Activated CD4-positive, alpha-beta T cell treated with anti-CD3 and anti-CD28 coated beads, Interleukin-2, amount 50 U/mL, for 24 hours (primary cell): ENCODE measurements at regions not wholly inside any gene's neighbourhood (a gene's known extent, or its start where the extent isn't known, plus 50 kb on each side); places are given as distances from the start of the nearest gene placed in this dataset.
A peak's percentile ranks its signal among the peaks of the same experiment; 100 is the strongest.
"Not testable (repeated sequence)": the region's sequence is repeated elsewhere in the genome, so short reads cannot be mapped to it uniquely, and the experiment has no call there.

Experiments used
- DNase-seq, 2 donors: peaks; one replicate each; pipeline ENCODE4 v3.0.0-alpha.2; 2020; ENCODE audit warnings: low read depth in 1 of 2, low spot score in 1 of 2

DNA sequence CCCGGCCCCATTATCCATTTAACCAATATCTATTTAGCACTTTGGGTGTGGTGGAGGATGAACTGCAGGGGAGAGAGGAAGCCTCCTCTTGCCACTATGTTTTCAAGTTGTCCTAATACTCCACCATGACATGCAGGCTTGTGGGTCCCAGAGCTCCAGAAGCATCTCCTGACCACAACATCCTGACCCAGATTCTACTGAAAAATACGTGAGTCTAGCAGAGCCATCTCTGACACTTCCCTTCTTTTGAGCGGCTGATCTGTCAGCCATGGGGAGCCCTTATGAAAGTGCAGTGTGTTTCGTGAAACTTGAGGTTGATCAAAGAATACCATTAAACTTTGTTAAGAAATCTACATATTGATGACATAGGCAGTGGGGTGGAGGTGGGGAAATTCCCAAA is 126.6 kb downstream of the UNC93B1 start:
- DNase-seq: peak in 1 of 2 donors; percentile 17

DNA sequence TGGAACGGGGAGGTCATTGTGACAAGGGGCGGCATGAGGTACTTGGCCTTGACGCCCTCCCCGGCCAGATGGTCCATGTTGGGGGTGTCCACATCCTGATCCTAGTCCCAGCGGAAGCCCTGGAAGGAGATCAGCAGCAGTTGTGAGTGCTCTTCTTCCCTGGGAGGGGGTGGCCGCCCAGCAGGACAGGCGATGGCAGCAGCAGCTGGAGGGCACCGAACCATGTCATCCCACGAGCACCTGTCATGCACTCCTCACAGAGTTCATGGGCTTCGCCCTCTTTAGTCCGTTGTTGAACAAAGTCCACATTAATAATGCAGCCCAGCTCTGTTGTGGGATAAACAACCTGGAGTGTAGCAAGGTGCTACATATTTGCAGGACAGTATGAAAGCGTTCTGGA is 130.7 kb downstream of the UNC93B1 start:
- DNase-seq: not testable (repeated sequence)

DNA sequence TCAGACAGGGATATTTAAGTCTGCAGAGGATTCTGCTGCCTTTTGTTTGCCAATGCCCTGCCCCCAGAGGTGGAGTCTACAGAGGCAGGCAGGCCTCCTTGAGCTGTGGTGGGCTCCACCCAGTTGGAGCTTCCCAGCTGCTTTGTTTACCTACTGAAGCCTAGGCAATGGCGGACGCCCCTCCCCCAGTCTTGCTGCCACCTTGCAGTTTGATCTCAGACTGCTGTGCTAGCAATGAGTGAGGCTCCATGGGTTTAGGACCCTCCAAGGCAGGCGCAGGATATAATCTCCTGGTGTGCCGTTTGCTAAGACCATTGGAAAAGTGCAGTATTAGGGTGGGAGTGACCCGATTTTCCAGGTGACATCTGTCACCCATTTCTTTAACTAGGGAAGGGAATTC is 132.7 kb downstream of the UNC93B1 start:
- DNase-seq: not testable (repeated sequence)

DNA sequence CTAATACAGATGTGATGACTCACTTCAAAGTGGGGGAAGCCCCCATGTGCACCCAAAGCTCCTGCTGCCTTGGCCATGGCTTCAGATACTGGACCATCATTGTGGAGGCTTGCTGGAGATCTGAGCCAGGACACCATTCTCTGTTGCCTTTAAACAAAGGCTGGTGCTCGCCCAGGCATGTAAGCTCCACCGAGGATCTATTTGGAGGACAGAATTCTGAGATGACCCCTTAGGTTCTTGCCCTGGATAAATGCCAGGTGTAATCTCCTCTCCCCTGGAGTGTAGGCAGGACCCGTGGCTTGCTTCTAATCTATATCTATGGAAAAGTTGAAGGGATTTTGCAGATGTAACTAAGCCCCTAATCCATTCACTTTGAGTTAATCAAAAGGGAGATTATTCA is 141.0 kb downstream of the UNC93B1 start:
- not testable (repeated sequence) for DNase-seq

DNA sequence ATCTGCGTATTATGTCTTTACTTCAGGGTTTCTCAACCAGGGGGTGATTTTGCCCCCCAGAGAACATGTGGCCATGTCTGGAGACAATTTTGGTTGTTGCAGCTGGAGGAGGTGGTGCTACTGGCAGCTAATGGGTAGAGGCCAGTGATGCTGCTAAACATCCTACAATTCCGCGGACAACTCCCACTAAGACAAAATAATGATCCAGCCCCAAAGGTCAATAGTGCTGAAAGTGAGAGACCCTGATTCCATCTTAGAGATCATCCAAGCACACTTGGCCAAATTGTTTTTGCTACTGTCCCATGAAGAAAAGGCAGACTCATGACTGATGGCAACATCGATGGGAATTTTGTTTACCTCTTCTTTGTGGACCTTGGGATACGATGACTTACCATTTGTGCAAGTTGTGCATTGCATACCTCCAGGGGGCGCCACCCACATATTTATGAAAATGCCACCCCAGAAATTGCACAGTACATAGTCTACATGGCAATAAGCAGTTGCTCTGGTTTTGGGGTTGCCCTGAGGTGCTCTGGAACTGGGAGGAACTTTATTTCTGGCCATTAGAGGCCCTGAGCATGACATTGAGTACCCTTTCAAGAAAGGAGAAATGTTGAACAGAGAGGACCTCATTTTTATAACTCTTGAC is 144.3 kb downstream of the UNC93B1 start:
- peak; percentile 45 to 51 for DNase-seq

DNA sequence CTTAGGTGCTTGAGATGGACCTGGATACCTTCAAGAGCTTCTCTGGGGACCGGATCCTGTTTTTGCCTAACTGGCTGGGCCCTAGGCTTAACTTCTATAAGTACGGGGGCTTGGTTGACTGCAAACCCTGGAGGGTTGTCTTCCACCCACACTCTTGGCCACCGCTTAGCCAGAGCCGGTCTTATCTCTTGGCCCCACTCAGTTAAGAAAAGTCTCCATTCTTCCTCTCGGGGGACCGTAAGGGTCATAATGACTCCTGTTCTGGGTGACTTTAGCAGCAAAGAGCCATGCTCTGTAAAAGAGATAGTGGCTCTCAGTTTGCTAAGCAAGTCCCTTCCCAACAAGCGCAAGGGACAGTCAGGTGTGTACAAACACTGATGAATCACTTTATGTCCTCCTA is 153.2 kb downstream of the UNC93B1 start:
- DNase-seq: not testable (repeated sequence)

DNA sequence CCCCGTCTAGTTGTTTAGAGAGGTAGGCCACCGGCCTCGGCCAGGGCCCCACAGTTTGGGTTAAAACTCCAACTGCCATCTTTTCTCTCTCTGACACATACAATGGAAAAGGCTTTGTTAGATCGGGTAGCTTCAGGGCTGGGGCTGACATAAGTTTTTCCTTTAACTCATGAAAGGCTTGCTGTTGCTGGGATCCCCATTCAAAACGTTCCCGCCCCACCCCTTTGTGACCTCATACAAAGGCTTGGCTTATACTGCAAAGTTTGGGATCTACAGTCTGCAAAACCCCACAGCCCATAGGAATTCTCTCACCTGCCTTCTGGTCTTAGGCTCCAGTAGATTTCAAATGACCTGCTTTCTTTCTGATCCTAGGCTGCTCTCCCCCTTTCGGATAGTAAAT is 154.1 kb downstream of the UNC93B1 start:
- not testable (repeated sequence) for DNase-seq

DNA sequence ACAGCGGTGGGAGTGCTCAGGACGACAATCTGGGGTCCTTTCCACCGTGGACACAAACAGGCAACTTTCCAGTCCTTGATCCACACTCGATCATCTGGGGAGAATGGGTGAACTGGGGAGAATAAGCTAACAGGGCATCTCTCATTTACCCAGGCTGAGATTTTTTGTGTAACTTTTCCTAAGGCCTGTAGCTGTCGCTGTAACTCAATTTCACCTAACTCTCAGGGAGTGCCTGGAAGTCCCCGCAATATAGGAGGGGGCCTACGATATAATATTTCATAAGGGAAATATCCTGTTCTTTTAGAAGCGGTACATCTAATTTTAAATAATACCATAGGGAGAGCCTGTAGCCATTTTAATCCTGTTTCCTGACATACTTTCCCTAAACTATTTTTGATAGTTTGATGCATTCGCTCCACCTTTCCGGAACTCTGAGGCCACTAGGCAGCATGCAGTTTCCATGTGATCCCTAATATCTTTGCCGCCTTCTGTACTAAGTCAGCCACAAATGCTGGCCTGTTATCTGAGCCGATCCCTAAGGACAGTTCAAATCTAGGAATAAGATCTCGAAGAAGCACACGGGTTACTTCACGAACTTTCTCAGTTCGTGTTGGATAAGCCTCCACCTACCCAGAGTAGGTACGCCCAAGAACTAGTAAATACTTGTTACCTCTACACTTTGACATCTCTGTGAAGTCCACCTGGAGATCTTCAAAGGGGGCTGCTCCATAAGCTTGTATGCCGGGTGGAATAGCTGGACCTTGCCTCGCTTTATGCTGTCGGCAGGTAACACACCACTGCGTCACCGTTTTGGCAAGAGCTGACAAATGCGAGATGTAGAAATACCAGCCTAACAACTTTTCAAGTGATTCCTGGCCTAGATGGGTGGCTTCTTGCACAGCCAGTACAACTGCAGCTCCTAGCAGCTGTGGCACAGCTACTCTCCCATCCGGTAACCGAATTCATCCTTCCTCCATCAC is 155.7 kb downstream of the UNC93B1 start:
- not testable (repeated sequence) for DNase-seq

DNA sequence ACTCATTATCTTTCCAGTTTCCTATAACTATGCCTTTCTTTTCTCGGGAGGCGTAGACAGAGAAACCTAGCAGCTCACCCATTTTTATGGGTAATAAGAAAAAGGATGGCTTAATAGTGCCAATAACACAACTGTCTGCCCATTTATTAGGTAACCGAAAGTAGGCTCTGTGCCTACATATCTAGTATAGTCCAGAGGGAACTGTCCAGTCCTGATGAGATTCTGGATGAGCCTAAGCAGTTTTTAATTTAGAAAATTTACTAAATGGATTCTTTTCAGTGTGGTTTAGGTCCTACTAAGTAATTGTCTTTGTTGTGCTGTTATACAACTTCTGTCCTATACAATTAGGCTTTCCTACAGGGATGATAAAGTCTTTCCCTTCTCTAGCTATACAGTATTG is 157.6 kb downstream of the UNC93B1 start:
- DNase-seq: not testable (repeated sequence)

DNA sequence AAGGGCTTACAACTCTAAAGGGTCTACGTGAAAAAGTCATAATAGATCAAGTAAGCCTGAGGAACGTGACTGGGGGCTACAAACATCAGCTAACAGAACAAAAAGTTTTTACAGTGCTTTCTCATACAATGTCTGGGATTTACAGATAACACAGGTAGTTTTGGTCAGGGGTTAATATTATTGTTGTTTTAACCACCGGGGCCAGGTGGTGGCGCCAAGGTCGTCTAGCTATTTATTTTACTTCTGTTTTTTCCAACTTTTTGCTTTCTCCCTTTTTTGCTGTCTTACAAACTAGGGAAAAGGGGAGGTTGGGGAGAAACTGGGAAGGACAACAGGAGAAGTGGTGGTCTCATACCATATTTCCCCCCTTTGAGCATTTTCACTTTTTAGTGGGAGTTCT is 158.6 kb downstream of the UNC93B1 start:
- not testable (repeated sequence) for DNase-seq

DNA sequence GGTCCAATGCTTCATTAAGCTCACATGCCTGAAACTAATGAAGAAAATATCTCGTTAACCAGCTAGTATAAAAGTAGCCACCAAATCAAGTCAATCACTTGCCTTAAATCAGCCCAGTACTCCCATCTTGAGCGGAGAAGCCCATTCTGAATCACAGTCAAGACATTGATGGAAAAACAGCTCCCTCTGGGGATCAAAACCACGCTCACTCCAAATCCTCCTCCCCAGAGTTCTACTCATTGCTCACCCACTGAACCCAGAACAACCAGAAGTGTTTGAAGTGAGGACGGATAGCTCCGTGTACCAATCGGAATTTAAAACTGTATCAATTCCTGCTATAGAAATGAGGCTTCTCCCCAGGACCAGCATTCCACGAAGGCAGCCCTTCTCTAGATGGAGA is 163.3 kb downstream of the UNC93B1 start:
- DNase-seq: not testable (repeated sequence)

DNA sequence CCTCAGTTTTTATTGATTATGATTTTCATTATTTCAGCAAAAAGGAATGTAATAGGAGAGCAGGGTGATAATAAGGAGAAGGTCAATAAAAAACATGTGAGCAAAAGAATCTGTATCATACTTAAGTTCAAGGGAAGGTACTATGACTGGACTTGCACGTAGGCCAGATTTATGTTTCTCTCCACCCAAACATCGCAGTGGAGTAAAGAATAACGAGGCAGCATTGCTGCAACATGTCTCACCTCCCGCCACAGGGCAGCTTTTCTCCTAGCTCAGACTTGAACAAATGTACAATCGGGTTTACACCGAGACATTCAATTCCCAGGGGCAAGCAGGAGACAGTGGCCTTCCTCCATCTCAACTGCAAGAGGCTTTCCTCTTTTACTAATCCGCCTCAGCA is 155.7 kb upstream of the ALDH3B2 start:
- DNase-seq: not testable (repeated sequence)

DNA sequence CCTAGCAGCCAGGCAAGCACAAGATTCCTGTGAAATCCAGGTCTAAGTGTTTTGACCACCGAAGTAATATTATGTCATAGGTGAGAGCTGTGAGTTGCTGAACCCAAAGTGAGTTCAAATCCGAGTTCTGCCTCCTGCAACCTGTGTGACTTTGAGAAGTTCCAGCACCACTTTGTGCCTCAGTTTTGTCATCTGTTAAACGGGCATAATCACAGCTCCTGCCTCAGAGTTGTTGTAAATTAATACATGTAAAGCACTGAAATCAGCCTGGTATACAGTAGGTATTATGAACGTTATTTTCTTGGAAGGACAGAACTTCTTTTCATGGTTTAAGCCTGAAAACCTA is 152.5 kb upstream of the ALDH3B2 start:
- DNase-seq: not testable (repeated sequence)

DNA sequence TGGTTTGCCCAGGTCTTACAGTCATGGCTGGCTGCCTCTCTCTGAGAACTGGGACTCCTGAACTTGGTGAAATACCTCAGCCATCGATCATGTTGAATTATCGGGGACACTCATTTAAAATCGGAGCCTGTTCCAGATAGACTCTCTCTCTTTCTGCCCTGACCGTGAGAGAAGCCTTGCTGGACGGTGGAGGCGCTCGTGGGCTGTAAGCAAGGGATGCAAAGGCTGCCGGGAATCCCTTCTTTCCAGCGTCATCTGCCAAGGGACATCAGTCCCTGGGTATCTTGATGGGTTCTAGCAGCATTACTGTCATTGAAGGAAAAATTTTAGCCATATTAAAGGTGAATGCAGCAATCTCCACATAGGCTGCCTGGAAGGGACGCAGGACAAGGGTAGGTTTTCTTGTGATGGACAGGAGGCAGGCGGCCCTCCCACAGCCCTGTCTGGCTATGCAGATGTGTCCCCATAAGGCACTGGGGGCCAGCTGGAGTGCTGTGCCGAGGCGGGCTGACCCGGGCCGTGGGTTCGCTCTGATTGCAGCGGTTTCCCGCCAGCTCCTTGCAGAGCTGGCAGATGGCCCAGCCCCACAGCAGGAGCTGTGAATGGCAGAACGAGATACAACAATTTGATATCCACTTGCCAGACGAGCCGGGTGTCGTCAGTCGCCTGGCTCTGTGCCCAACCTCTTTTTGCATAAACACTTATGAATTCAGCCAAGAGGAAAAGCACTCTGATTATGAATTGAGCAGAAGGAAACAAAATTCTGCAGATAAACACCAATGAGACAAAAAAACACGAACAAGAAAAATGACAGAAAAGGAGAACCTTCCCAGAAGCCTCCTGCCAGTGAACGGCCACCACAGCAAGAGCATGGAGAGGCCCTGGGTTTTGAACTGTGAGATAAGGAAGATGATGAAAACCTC is 151.9 kb upstream of the ALDH3B2 start:
- not testable (repeated sequence) for DNase-seq

DNA sequence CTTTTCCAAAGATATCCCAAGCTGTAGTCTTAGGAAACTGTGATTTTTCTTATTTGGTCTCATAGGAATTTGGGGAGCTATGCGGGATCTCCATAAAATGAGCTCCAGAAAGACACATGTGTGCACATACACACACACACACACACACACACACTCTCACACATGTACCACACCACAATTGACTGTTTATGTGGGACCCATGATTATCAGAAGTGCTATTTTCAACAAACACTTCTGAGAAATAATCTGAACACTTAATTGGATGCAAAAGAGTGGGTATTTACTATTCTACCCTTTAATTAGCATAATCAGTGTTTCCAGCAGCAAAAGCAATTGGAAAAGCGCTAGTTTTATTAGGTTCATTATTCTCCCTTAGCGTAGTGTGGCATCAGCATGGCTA is 150.4 kb upstream of the ALDH3B2 start:
- not testable (repeated sequence) for DNase-seq

DNA sequence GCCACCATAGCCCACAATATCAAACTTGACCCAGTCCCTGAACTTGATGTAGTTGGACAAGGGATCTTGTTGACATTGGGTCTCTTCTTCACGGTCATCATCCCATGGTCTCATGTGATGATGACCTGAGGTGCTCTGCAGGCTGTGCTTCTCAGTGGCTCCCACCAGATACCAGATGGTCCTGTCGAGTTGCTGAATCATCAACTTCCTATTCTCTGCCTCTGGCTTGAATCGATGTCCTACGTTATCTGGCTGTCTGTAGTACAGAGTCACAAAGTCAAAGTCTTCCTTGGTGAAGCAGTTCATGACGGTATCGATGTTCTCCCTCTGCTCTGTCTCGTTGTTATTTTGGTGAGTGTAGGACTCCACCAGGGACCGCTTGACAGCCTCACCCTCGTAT is 145.7 kb upstream of the ALDH3B2 start:
- no peak for DNase-seq

DNA sequence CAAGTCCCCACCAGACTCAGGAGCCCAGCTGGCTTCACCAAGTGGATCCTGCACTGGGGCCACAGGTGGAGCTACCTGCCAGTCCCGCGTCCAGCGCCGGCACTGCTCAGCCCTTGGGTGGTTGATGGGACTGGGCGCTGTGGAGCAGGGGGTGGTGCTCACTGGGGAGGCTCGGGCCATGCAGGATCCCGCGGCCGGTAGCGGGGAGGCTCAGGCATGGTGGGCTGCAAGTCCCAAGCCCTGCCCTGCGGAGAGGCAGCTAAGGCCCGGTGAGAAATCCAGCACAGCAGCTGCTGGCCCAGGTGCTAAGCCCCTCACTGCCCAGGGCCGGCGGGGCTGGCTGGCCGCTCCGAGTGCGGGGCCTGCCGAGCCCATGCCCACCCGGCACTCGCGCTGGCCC is 143.1 kb upstream of the ALDH3B2 start:
- not testable (repeated sequence) for DNase-seq

DNA sequence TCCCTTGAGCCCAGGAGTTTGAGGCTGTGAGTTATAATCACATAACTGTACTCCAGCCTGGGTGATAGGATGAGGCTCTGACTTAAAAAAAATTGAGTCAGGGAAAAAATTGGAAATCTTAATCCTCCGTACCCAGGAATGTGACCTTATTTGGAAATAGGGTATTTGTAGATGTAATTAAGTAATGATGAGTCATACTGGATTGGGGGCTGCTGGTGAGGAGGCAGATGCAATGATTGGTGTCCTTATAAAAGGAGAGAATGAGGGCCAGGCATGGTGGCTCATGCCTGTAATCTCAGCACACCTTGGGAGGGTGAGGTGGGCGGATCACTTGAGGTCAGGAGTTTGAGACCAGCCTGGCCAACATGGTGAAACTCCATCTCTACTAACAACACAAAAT is 134.9 kb upstream of the ALDH3B2 start:
- DNase-seq: not testable (repeated sequence)

DNA sequence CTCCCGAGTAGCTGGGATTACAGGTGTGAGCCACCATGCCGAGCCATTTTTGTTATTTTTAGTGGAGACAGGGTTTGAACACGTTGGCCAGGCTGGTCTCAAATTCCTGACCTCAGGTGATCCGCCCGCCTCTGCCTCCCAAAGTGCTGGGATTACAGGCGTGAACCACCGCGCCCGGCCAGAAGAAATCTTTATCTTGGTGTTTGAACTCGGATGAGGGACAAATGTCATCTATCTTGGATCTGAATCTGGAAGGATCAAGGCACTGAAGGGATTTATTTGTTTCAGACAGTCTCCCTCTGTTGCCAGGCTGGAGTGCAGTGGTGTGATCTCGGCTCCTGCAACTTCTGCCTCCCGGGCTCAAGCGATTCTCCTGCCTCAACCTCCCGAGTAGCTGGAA is 133.5 kb upstream of the ALDH3B2 start:
- not testable (repeated sequence) for DNase-seq

DNA sequence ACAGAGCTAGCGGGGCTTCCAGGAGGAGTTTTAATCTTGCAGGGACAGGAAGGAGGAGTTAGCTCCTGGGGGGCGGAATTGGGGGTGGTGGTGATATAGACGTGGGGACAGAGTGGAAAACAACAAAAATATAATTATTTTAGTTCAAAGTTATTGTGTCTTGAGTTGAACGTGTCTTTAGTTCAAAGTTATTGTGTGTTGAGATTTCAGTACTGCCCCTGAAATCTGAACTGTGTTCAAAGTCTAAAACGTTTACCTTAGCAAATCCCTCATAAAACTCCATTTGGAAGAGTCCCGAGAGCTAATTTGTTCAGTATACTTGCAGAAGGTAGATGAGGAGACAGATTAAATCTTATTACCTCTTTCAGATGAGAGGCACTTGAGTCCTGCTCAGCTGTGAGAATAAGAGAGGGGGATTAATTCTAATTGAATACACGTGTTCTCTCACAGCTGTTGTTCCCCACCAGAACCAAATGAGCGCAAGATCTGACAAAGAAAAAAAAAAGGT is 132.4 kb upstream of the ALDH3B2 start:
- not testable (repeated sequence) for DNase-seq

DNA sequence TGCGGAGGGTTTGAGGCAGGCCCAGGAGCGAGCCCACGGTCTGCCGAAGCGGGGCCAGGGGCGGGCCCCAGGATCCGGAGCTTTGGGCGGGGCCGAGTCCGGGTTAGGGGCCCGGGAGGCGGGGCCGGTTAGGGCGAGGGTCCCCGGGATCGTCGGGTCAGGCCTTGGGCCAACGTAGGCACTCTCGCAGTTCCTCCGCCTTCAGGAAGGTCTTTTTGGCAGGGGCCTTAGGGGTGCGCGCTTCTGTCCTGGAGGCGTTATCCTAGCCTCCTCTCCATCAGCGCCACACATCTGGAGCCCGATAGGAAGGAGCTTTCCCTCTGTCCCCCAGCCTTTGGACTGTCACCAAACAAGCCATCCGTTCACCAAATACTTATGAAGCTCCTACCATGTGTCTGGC is 131.8 kb upstream of the ALDH3B2 start:
- not testable (repeated sequence) for DNase-seq
